GM12874 (cell line): ENCODE measurements at regions not wholly inside any gene's neighbourhood (a gene's known extent, or its start where the extent isn't known, plus 50 kb on each side); places are given as distances from the start of the nearest gene placed in this dataset.

Source experiments
- TF ChIP-seq, protein P1 (sequence below): IDR thresholded peaks from 2 replicates; pipeline ENCODE4 v1.5.1; 2011; ENCODE audit warnings: low read depth, mild to moderate bottlenecking, control low read depth, low read length, moderate library complexity; ENCODE audit not compliant: insufficient read depth

DNA sequence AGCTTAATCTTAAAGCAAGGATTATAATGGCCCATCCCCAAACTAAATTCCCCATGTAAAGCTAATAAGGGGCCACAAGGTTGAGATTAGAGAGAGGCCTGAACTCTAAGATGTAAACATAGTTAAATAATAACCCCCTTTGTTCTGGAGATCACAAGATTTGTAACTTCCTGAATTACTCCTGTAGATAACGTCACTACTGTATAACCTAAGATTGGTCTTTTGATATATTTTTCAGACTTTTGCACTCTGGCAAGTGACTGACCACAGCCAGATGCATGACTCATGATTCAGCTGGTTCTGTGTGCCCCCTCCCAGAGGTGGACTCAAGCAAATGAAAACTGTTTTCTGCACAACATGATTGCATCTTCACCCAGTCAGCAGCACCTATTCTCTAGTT, 686.0 kb upstream of the DDX18 start:
- TF ChIP-seq, protein P1, sequence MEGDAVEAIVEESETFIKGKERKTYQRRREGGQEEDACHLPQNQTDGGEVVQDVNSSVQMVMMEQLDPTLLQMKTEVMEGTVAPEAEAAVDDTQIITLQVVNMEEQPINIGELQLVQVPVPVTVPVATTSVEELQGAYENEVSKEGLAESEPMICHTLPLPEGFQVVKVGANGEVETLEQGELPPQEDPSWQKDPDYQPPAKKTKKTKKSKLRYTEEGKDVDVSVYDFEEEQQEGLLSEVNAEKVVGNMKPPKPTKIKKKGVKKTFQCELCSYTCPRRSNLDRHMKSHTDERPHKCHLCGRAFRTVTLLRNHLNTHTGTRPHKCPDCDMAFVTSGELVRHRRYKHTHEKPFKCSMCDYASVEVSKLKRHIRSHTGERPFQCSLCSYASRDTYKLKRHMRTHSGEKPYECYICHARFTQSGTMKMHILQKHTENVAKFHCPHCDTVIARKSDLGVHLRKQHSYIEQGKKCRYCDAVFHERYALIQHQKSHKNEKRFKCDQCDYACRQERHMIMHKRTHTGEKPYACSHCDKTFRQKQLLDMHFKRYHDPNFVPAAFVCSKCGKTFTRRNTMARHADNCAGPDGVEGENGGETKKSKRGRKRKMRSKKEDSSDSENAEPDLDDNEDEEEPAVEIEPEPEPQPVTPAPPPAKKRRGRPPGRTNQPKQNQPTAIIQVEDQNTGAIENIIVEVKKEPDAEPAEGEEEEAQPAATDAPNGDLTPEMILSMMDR, result no peak

DNA sequence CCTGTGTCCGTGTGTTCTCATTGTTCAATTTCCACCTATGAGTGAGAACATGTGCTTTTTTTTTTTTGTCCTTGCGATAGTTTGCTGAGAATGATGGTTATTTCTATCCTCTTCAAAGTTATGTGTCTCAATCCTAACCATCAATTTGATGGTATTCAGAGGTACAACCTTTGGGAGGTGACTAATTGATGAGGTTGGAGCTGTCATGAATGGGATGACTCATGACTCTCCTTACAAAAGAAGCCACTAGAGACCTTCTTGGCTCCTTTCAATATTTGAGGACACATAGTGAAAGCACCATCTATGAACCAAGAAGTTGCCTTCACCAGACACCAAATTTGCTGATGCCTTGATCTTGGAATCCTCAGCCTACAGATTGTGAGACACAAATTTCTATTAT, 677.1 kb upstream of the DDX18 start:
- TF ChIP-seq, protein P1, result no peak

DNA sequence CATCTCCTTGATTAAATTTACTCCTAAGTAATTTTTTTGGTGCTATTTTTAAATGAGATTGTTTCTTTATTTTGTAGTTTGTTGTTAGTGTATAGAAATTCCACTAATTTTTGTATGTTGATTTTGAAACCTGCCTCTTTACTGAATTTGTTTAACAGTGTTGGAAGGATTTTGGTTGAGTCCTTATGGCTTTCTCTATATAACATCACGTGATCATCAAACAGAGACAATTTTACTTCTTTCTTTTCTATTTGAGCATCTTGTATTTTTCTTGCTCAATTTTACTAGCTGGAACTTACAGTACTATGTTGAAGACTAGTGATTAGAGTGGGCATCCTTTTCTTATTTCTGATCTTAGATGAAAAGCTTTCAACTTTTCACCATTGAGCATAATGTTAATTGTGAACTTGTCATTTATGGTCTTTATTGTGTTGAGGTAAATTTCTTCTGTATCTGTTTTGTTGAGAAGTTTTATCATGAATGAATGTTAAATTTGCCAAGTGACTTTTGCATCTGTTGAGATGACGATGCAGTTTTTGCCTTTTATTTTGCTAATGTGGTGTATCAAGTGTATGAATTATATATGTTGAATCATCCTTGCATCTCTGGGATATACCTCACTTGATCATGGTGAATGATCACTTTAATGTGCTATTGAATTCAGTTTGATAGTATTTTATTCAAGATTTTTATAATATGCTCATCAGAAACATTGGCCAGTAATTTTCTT, 645.3 kb upstream of the DDX18 start:
- TF ChIP-seq, protein P1, result no peak

DNA sequence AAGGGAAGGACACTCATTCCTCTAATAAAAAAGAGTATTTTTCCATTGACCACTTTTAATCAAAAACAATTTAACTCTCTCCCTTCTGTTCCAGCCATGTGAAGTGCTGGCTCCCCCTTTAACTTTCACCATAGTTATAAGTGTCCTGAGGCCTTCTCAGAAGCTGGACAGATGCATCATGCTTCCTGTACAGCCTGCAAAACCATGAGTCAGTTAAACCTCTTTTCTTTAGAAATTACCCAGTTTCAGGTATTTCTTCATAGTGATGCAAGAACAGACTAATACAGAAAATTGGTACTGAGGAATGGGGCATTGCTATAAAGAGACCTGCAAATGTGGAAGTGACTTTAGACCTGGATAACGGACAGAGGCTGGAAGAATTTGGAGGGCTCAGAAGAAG, 643.6 kb upstream of the DDX18 start:
- TF ChIP-seq, protein P1, result no peak

DNA sequence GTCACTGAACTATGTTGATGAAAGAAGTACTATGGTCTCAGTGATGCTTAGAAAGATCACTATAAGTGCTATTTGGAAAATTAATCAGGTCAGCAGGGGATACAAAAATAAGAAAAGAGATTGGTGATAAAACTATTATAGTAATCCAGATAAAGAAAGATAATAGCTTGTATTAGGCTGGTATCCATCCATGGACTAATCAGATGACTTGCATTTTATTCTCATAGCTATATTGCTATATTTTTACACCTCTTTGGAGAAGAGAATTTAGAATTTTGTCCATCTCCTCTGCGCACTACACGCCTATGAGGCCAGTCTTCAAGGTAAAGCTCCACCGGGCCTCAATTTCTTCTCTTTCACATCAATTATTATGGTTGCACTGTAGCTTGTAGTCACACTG, 635.1 kb upstream of the DDX18 start:
- TF ChIP-seq, protein P1, result no peak

GRCh38 chr2:117190856-117191559, 623.5 kb upstream of the DDX18 start:
- TF ChIP-seq, protein P1, result no peak

GRCh38 chr2:117195381-117195780, 619.1 kb upstream of the DDX18 start:
- TF ChIP-seq, protein P1, result no peak
